NCI-H1417 treated with DMSO at 0.1 percent for 48 hours (cell line): ENCODE measurements at regions not wholly inside any gene's neighbourhood (a gene's known extent, or its start where the extent isn't known, plus 50 kb on each side); places are given as distances from the start of the nearest gene placed in this dataset.

Experiments used
- DNase-seq: peaks from one replicate; lab custom pipeline; 2025; lab: John Stamatoyannopoulos, UW

- DNase-seq, result no peak
Observed at GRCh38 chr16:55169780-55170179, 154.2 kb upstream of the IRX6 start.

GRCh38 chr16:55171241-55171640, 152.8 kb upstream of the IRX6 start:
- no peak for DNase-seq

GRCh38 chr16:55175389-55175788, 148.6 kb upstream of the IRX6 start:
- DNase-seq, result no peak

- DNase-seq, result no peak
Observed at GRCh38 chr16:55176901-55177300, 147.1 kb upstream of the IRX6 start.

- DNase-seq, result no peak
Observed at GRCh38 chr16:55179411-55179810, 144.6 kb upstream of the IRX6 start.

- DNase-seq, result peak; percentile 81
Observed at GRCh38 chr16:55179852-55180585, 144.0 kb upstream of the IRX6 start.

GRCh38 chr16:55184052-55184451, 140.0 kb upstream of the IRX6 start:
- DNase-seq, result no peak

- DNase-seq, result no peak
Observed at GRCh38 chr16:55184619-55185018, 139.4 kb upstream of the IRX6 start.

GRCh38 chr16:55189224-55189623, 134.8 kb upstream of the IRX6 start:
- DNase-seq, result no peak

GRCh38 chr16:55189682-55190636, 134.0 kb upstream of the IRX6 start:
- peak; percentile 23 for DNase-seq

- DNase-seq, result no peak
Observed at GRCh38 chr16:55192734-55193133, 131.3 kb upstream of the IRX6 start.

- no peak for DNase-seq
Observed at GRCh38 chr16:55203570-55203969, 120.4 kb upstream of the IRX6 start.

- no peak for DNase-seq
Observed at GRCh38 chr16:55204069-55204468, 119.9 kb upstream of the IRX6 start.

GRCh38 chr16:55204923-55205322, 119.1 kb upstream of the IRX6 start:
- DNase-seq, result no peak

GRCh38 chr16:55207693-55208428, 116.1 kb upstream of the IRX6 start:
- no peak for DNase-seq

- DNase-seq, result no peak
Observed at GRCh38 chr16:55209626-55210025, 114.4 kb upstream of the IRX6 start.

- no peak for DNase-seq
Observed at GRCh38 chr16:55212791-55213190, 111.2 kb upstream of the IRX6 start.

- no peak for DNase-seq
Observed at GRCh38 chr16:55214412-55214811, 109.6 kb upstream of the IRX6 start.

GRCh38 chr16:55214974-55215494, 109.0 kb upstream of the IRX6 start:
- DNase-seq, result no peak

GRCh38 chr16:55217392-55217791, 106.6 kb upstream of the IRX6 start:
- no peak for DNase-seq

GRCh38 chr16:55221836-55222235, 102.2 kb upstream of the IRX6 start:
- no peak for DNase-seq

- DNase-seq, result no peak
Observed at GRCh38 chr16:55222486-55222885, 101.5 kb upstream of the IRX6 start.
